Calu3 (cell line): ENCODE measurements at regions not wholly inside any gene's neighbourhood (a gene's known extent, or its start where the extent isn't known, plus 50 kb on each side); places are given as distances from the start of the nearest gene placed in this dataset.
"Not testable (repeated sequence)": the region's sequence is repeated elsewhere in the genome, so short reads cannot be mapped to it uniquely, and the experiment has no call there.

ENCODE experiments used
- BruUV-seq: library from RNA; stranded (reverse); fragments of 400-500 nt; replicated peaks from 2 replicates; lab custom pipeline; 2021; lab: Mats Ljungman, UMichigan
- CTCF ChIA-PET: fragments of 300-600 bp; sonication (Branson Sonifier 250); formaldehyde crosslinking; loops from one replicate; lab custom pipeline; 2022; ENCODE audit warnings: antibody characterized with exemption; lab: Charles Lee
- DNase-seq: peaks from one replicate; pipeline ENCODE4 v3.0.0; 2022
- H3K27ac Mint-ChIP-seq: one replicate; pipeline ENCODE4 v1.8.0; 2022; ENCODE audit warnings: mixed read lengths; ENCODE audit not compliant: unreplicated experiment
- H3K27me3 Mint-ChIP-seq: one replicate; pipeline ENCODE4 v1.8.0; 2022; ENCODE audit warnings: mixed read lengths; ENCODE audit not compliant: unreplicated experiment
- H3K36me3 Mint-ChIP-seq: one replicate; pipeline ENCODE4 v1.8.0; 2022; ENCODE audit warnings: mild to moderate bottlenecking, moderate library complexity, mixed read lengths; ENCODE audit not compliant: insufficient read depth, unreplicated experiment
- H3K4me1 Mint-ChIP-seq: one replicate; pipeline ENCODE4 v1.8.0; 2022; ENCODE audit warnings: mild to moderate bottlenecking, low read depth, mixed read lengths; ENCODE audit not compliant: unreplicated experiment
- H3K4me3 Mint-ChIP-seq: one replicate; pipeline ENCODE4 v1.8.0; 2022; ENCODE audit warnings: mild to moderate bottlenecking, low read depth, moderate library complexity, mixed read lengths; ENCODE audit not compliant: unreplicated experiment
- H3K9me3 Mint-ChIP-seq: one replicate; pipeline ENCODE4 v1.8.0; 2022; ENCODE audit warnings: low read depth, mixed read lengths; ENCODE audit not compliant: unreplicated experiment
- intact Hi-C: fragments of 100-400 bp; cut with micrococcal nuclease; formaldehyde crosslinking; loops from one replicate; pipeline ENCODE4 v1.10.0; 2022; ENCODE audit not compliant: unreplicated experiment
- TF ChIP-seq, protein P1 (sequence below): fragments of 200-600 bp; IDR thresholded peaks from one replicate; pipeline ENCODE4 v1.8.0; 2022; ENCODE audit warnings: antibody characterized with exemption; ENCODE audit not compliant: unreplicated experiment

DNA sequence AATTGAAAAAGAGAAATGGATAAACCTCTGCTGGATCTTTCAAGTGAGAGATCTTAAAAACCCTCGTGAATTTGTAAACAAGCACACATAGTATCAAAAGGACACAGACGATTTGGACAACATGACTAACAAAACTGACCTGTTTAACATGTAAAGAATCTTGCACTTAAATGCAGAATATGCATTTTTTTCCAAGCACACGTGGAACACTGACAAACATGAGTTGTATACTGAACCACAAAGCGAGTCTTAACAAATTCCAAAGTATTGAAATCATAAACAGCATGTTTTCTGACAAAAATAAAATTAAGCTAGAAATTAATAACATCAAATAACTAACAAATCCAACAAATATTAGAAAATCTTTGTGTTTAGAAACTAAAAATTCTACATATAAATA, 65.0 kb upstream of the ZNF746 start:
- TF ChIP-seq, protein P1, sequence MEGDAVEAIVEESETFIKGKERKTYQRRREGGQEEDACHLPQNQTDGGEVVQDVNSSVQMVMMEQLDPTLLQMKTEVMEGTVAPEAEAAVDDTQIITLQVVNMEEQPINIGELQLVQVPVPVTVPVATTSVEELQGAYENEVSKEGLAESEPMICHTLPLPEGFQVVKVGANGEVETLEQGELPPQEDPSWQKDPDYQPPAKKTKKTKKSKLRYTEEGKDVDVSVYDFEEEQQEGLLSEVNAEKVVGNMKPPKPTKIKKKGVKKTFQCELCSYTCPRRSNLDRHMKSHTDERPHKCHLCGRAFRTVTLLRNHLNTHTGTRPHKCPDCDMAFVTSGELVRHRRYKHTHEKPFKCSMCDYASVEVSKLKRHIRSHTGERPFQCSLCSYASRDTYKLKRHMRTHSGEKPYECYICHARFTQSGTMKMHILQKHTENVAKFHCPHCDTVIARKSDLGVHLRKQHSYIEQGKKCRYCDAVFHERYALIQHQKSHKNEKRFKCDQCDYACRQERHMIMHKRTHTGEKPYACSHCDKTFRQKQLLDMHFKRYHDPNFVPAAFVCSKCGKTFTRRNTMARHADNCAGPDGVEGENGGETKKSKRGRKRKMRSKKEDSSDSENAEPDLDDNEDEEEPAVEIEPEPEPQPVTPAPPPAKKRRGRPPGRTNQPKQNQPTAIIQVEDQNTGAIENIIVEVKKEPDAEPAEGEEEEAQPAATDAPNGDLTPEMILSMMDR, result no peak
- DNase-seq, result no peak
- intact Hi-C loops, result no loop called here
- Mint-ChIP-seq H3K4me1 (peaks cover 8% of the 10 kb centered on the region), H3K36me3 (peaks cover 11% of the 10 kb centered on the region), H3K4me3 (no peak overlapping the region), H3K9me3 (no peaks in the 10 kb centered on the region), H3K27me3 (no peaks in the 10 kb centered on the region), H3K27ac (no peak overlapping the region)
- CTCF ChIA-PET, result no interaction called here
- no TSS peak for BruUV-seq

DNA sequence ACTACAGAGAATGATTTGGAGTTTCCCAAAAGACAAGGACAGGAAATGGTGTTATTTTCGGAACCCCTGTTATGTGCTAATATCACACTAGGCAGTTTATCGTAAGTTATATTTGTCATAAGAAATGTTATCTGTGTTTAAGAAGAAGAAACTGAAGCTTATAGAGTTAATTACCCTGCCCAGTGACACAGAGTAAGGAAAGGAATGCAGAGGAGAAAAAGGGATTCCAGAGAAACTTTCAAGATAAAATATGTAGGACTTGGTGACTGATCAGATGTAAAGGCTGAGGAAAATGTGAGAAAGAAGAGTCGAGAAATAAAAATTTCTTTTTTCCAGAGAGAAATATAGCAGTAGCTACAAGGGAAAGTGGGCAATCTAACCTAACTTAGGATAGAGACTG, 63.5 kb upstream of the ZNF746 start:
- Mint-ChIP-seq H3K27me3 (no peaks in the 10 kb centered on the region), H3K36me3 (peaks cover 11% of the 10 kb centered on the region), H3K27ac (no peak overlapping the region), H3K4me3 (no peak overlapping the region), H3K4me1 (peaks cover 8% of the 10 kb centered on the region), H3K9me3 (no peaks in the 10 kb centered on the region)
- TF ChIP-seq, protein P1, result no peak
- no peak for DNase-seq
- BruUV-seq, result no TSS peak
- CTCF ChIA-PET, result no interaction called here
- intact Hi-C loops, result no loop called here

DNA sequence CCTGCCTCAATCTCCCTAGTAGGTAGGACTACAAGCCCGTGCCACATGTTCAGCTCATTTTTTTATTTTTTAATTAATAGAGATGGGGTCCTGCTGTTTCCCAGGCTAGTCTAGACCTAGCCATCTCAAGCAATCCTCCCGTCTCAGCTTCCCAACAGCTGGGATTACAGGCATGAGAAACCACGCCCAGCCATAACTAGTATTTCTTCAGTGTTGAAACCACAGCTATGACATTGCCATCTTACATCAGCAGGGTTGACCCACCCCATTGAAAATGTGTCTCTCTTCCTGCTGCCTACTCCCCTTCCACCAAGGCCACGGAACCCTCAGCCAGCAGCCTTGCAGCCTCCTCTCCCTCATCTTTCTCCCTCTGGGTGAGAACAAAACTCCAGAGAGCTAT, 62.1 kb upstream of the ZNF746 start:
- H3K27me3 Mint-ChIP-seq, result no peaks in the 10 kb centered on the region
- TF ChIP-seq, protein P1, result no peak
- no peaks in the 10 kb centered on the region for H3K9me3 Mint-ChIP-seq
- peaks cover 8% of the 10 kb centered on the region for H3K4me1 Mint-ChIP-seq
- DNase-seq, result no peak
- H3K36me3 Mint-ChIP-seq, result peaks cover 11% of the 10 kb centered on the region
- BruUV-seq, result no TSS peak
- no peak overlapping the region for H3K4me3 Mint-ChIP-seq
- CTCF ChIA-PET, result no interaction called here
- intact Hi-C loops, result no loop called here
- H3K27ac Mint-ChIP-seq, result no peak overlapping the region

DNA sequence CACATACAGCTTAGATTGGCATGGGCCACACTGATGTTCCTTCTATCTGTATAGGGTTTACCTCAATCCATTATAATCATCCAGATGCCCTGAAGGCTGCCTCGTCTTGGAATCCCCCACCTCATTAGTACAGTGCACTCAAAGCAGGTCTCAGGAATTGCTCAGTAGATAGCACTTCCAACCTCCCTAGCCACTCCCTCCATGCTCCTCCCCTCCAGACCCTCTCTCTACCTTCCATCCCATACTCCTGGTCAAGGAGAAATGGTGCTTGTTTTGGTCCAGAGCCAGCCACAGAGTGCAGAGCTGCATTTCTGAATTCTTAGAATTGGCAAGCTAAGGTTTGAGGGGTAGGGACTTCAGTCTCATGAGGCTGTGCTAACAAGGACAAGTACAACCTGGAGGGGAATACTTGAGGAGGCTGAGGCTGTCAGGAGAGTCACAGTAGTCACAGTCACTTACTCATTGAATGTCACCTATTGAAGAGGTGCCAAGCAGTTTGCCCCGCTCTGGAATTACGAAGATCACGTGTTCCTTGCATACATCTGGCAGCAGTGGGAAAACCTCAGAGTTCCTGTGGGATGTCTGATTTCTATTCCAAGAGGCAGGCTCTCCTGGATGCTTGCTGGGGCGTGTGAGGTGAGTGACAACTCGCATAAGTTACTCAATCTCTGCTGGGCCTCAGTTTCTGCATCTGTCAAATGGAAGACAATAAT, 60.7 kb upstream of the ZNF746 start:
- no peak overlapping the region for H3K27ac Mint-ChIP-seq
- no peak for DNase-seq
- peaks cover 11% of the 10 kb centered on the region for H3K36me3 Mint-ChIP-seq
- no peak overlapping the region for H3K4me3 Mint-ChIP-seq
- TF ChIP-seq, protein P1, result no peak
- no TSS peak for BruUV-seq
- peaks cover 8% of the 10 kb centered on the region for H3K4me1 Mint-ChIP-seq
- H3K9me3 Mint-ChIP-seq, result no peaks in the 10 kb centered on the region
- CTCF ChIA-PET, result no interaction called here
- intact Hi-C loops, result no loop called here
- H3K27me3 Mint-ChIP-seq, result no peaks in the 10 kb centered on the region

DNA sequence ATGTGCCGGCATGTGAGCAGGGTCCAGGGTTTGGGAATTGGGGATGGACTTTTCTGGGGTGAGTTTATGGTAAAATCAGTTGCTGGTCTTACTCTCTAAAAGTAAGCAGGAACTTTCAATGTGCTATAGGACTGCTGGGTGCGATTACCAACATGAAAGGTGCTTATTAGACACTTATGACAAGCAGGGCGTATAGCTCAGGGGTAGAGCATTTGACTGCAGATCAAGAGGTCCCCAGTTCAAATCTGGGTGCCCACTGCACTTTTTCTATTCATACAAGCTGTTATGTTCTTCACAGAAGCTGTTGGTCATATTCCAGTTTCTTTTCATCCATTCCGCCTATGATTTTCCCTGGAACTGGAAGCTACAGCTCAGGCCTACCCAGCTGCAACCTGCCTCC, 58.9 kb upstream of the ZNF746 start:
- H3K4me1 Mint-ChIP-seq, intact Hi-C loops, H3K9me3 Mint-ChIP-seq, DNase-seq, H3K27me3 Mint-ChIP-seq, H3K4me3 Mint-ChIP-seq, BruUV-seq, H3K27ac Mint-ChIP-seq, CTCF ChIA-PET: not testable (repeated sequence)
- H3K36me3 Mint-ChIP-seq, result peaks cover 17% of the 10 kb centered on the region

DNA sequence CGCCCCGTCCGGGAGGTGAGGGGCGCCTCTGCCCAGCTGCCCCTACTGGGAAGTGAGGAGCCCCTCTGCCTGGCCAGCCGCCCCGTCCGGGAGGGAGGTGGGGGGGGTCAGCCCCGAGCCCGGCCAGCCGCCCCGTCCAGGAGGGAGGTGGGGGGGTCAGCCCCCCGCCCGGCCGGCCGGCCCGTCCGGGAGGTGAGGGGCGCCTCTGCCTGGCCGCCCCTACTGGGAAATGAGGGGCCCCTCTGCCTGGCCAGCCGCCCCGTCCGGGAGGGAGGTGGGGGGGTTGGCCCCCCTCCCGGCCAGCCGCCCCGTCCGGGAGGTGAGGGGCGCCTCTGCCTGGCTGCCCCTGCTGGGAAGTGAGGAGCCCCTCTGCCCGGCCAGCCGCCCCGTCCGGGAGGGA, 57.2 kb upstream of the ZNF746 start:
- H3K27me3 Mint-ChIP-seq, H3K4me3 Mint-ChIP-seq, BruUV-seq, CTCF ChIA-PET, H3K27ac Mint-ChIP-seq, intact Hi-C loops, DNase-seq, H3K4me1 Mint-ChIP-seq, H3K9me3 Mint-ChIP-seq: not testable (repeated sequence)
- H3K36me3 Mint-ChIP-seq, result peaks cover 21% of the 10 kb centered on the region

DNA sequence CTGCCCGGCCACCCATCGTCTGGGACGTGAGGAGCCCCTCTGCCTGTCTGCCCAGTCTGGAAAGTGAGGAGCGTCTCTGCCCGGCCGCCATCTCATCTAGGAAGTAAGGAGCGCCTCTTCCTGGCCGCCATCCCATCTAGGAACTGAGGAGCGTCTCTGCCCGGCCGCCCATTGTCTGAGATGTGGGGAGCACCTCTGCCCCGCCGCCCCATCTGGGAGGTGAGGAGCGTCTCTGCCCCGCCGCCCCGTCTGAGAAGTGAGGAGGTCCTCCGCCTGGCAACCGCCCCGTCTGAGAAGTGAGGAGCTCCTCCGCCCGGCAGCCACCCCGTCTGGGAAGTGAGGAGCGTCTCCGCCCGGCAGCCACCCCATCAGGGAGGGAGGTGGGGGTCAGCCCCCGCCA, 56.4 kb upstream of the ZNF746 start:
- H3K4me3 Mint-ChIP-seq, DNase-seq, H3K27me3 Mint-ChIP-seq, H3K4me1 Mint-ChIP-seq, BruUV-seq, intact Hi-C loops, H3K27ac Mint-ChIP-seq, H3K9me3 Mint-ChIP-seq, CTCF ChIA-PET: not testable (repeated sequence)
- H3K36me3 Mint-ChIP-seq, result peaks cover 21% of the 10 kb centered on the region
